Activated CD4-positive, alpha-beta T cell treated with anti-CD3 and anti-CD28 coated beads, Interleukin-2, amount 50 U/mL, for 48 hours (primary cell): ENCODE measurements at regions not wholly inside any gene's neighbourhood (a gene's known extent, or its start where the extent isn't known, plus 50 kb on each side); places are given as distances from the start of the nearest gene placed in this dataset.

Source experiments
- DNase-seq, 2 experiments: peaks; one replicate each; pipeline ENCODE4 v3.0.0-alpha.2; 2020

- no peak for DNase-seq
These were observed 62.8 kb downstream of the FAM9B start for GRCh38 chrX:8971116-8971515.

GRCh38 chrX:8969378-8969777, 64.5 kb downstream of the FAM9B start:
- DNase-seq = no peak

- no peak for DNase-seq
These were observed 66.5 kb downstream of the FAM9B start for GRCh38 chrX:8967461-8967860.

GRCh38 chrX:8960957-8961468, 72.9 kb downstream of the FAM9B start:
- no peak for DNase-seq

- DNase-seq = no peak
These were observed 78.4 kb downstream of the FAM9B start for GRCh38 chrX:8955511-8955910.

GRCh38 chrX:8946563-8946962, 87.4 kb downstream of the FAM9B start:
- no peak for DNase-seq

- no peak for DNase-seq
These were observed 94.6 kb downstream of the FAM9B start for GRCh38 chrX:8939322-8939721.

- DNase-seq = no peak
These were observed 106.2 kb downstream of the FAM9B start for GRCh38 chrX:8927701-8928100.

GRCh38 chrX:8927066-8927635, 106.8 kb downstream of the FAM9B start:
- DNase-seq = no peak

- DNase-seq = no peak
These were observed 112.3 kb downstream of the FAM9B start for GRCh38 chrX:8921615-8922014.

- DNase-seq = no peak
These were observed 114.1 kb downstream of the FAM9B start for GRCh38 chrX:8919801-8920200.

GRCh38 chrX:8916697-8917096, 115.5 kb upstream of the FAM9A start:
- no peak for DNase-seq

- DNase-seq = no peak
These were observed 113.5 kb upstream of the FAM9A start for GRCh38 chrX:8914681-8915080.

GRCh38 chrX:8913655-8914409, 112.6 kb upstream of the FAM9A start:
- DNase-seq = no peak

GRCh38 chrX:8907688-8908087, 106.5 kb upstream of the FAM9A start:
- no peak for DNase-seq

- no peak for DNase-seq
These were observed 105.2 kb upstream of the FAM9A start for GRCh38 chrX:8906299-8906938.

GRCh38 chrX:8897259-8897658, 96.1 kb upstream of the FAM9A start:
- DNase-seq = no peak

- no peak for DNase-seq
These were observed 89.6 kb upstream of the FAM9A start for GRCh38 chrX:8890794-8891193.

- no peak for DNase-seq
These were observed 85.8 kb upstream of the FAM9A start for GRCh38 chrX:8887004-8887403.

- DNase-seq = peak; percentile 14 to 20
These were observed 78.6 kb upstream of the FAM9A start for GRCh38 chrX:8879750-8880149.

GRCh38 chrX:8873956-8874355, 72.8 kb upstream of the FAM9A start:
- no peak for DNase-seq

GRCh38 chrX:8873102-8873501, 71.9 kb upstream of the FAM9A start:
- no peak for DNase-seq

- DNase-seq = no peak
These were observed 69.2 kb upstream of the FAM9A start for GRCh38 chrX:8870411-8870810.

- DNase-seq = no peak
These were observed 68.6 kb upstream of the FAM9A start for GRCh38 chrX:8869812-8870211.
